HCT116 (cell line): ENCODE measurements at regions not wholly inside any gene's neighbourhood (a gene's known extent, or its start where the extent isn't known, plus 50 kb on each side); places are given as distances from the start of the nearest gene placed in this dataset.

Source experiments
- ATAC-seq: fragments of 200-7000 bp; cut with Tn5 transposase; 2 replicates; pipeline ENCODE4 v1.9.1; 2020; ENCODE audit warnings: mild to moderate bottlenecking, moderate library complexity
- BruUV-seq: library from RNA; stranded (reverse); fragments of 400-500 nt; replicated peaks from 2 replicates; lab custom pipeline; 2021; lab: Mats Ljungman, UMichigan
- CTCF ChIA-PET: fragments of 300-600 bp; sonication (Branson Sonifier 250); formaldehyde crosslinking; loops from one replicate; lab custom pipeline; 2021; ENCODE audit warnings: antibody characterized with exemption; lab: Charles Lee
- POLR2A ChIA-PET: fragments of 300-600, 350-600 bp; sonication (Branson Sonifier 250); formaldehyde crosslinking; loops from one replicate; lab custom pipeline; 2021; ENCODE audit warnings: antibody characterized with exemption; lab: Charles Lee
- RAD21 ChIA-PET, 2 experiments: fragments of 300-600 bp; sonication (Branson Sonifier 250); formaldehyde crosslinking; loops; one replicate each; lab custom pipeline; 2023; ENCODE audit warnings: low total read pairs in 2 of 2; ENCODE audit not compliant: uncharacterized antibody in 2 of 2, unreplicated experiment in 2 of 2, low non-redundant PET in 1 of 2; lab: Charles Lee
- DNase-seq: peaks from one replicate; pipeline ENCODE4 v3.0.0-alpha.2; 2010; ENCODE audit warnings: low read depth, low spot score
- H2AFZ ChIP-seq: fragments of 200-600 bp; shearing (Covaris generic), sonication (generic); 2 replicates; pipeline ENCODE4 v1.6.1; 2017; ENCODE audit warnings: low read depth, mixed run types, mixed read lengths, antibody characterized with exemption, low read length; ENCODE audit not compliant: poor library complexity, severe bottlenecking
- H3K27ac ChIP-seq: 2 replicates; pipeline ENCODE4 v1.5.1; 2012; ENCODE audit warnings: low read depth, low read length
- H3K27me3 ChIP-seq: fragments of 200-600 bp; sonication (generic); 2 replicates; pipeline ENCODE4 v1.6.1; 2016; ENCODE audit warnings: mixed run types, low read length, mixed read lengths; ENCODE audit not compliant: insufficient read depth
- H3K36me3 ChIP-seq, 2 experiments: fragments of 200-500 bp in 1 of 2; fragments of 200-600 bp in 1 of 2; sonication (Bioruptor generic) in 1 of 2; sonication (generic) in 1 of 2; 2 replicates each; pipeline versions ENCODE4 v1.5.1 to v1.6.1; 2014 to 2016; ENCODE audit warnings: low read length in 2 of 2, inconsistent platforms in 1 of 2, mixed read lengths in 1 of 2, mixed run types in 1 of 2; ENCODE audit not compliant: insufficient read depth in 2 of 2, control insufficient read depth in 1 of 2
- H3K4me1 ChIP-seq, 2 experiments: fragments of 200-600 bp in 1 of 2; sonication (generic) in 1 of 2; 2 replicates each; pipeline versions ENCODE4 v1.5.1 to v1.6.1; 2012 to 2017; ENCODE audit warnings: low read length in 2 of 2, inconsistent platforms in 1 of 2, mild to moderate bottlenecking in 1 of 2, mixed read lengths in 1 of 2, mixed run types in 1 of 2, moderate library complexity in 1 of 2; ENCODE audit not compliant: insufficient read depth in 2 of 2, control insufficient read depth in 1 of 2
- H3K4me2 ChIP-seq: fragments of 200-600 bp; sonication (generic); 2 replicates; pipeline ENCODE4 v1.6.1; 2017; ENCODE audit warnings: mixed run types, low read length, mixed read lengths
- H3K4me3 ChIP-seq, 2 experiments: fragments of 200-600 bp in 1 of 2; sonication (generic) in 1 of 2; replicated peaks in 1 of 2; 2 replicates each; pipeline ENCODE4 v1.5.1; 2011 to 2016; ENCODE audit warnings: low read length in 2 of 2, control low read depth in 1 of 2, low read depth in 1 of 2, mild to moderate bottlenecking in 1 of 2, mixed read lengths in 1 of 2, mixed run types in 1 of 2
- H3K79me2 ChIP-seq: fragments of 200-600 bp; sonication (generic); 2 replicates; pipeline ENCODE4 v1.6.1; 2017; ENCODE audit warnings: mild to moderate bottlenecking, mixed run types, low read length, moderate library complexity, mixed read lengths; ENCODE audit not compliant: insufficient read depth
- H3K9ac ChIP-seq: fragments of 200-600 bp; sonication (generic); 2 replicates; pipeline ENCODE4 v1.6.1; 2016; ENCODE audit warnings: low read length, mixed read lengths
- H3K9me2 ChIP-seq: fragments of 200-600 bp; sonication (generic), shearing (Covaris generic); 2 replicates; pipeline ENCODE4 v1.6.1; 2017; ENCODE audit warnings: mixed run types, mild to moderate bottlenecking, moderate library complexity; ENCODE audit not compliant: insufficient read depth
- H3K9me3 ChIP-seq, 2 experiments: fragments of 200-500 bp in 1 of 2; fragments of 200-600 bp in 1 of 2; sonication (Bioruptor generic) in 1 of 2; sonication (generic) in 1 of 2; 2 replicates each; pipeline ENCODE4 v1.6.1; 2014 to 2017; ENCODE audit warnings: low read length in 2 of 2, mixed read lengths in 2 of 2, inconsistent platforms in 1 of 2, low read depth in 1 of 2, mild to moderate bottlenecking in 1 of 2, mixed run types in 1 of 2, moderate library complexity in 1 of 2; ENCODE audit not compliant: control insufficient read depth in 1 of 2, insufficient read depth in 1 of 2
- H4K20me1 ChIP-seq: fragments of 200-600 bp; sonication (generic), shearing (Covaris generic); 2 replicates; pipeline ENCODE4 v1.6.1; 2017; ENCODE audit warnings: mixed run types, mild to moderate bottlenecking, moderate library complexity; ENCODE audit not compliant: insufficient read depth
- CBX3 ChIP-seq: IDR thresholded peaks from 2 replicates; pipeline ENCODE4 v1.6.1; 2012; ENCODE audit warnings: low read depth
- CEBPB ChIP-seq: IDR thresholded peaks from 2 replicates; pipeline ENCODE4 v1.6.1; 2012; ENCODE audit warnings: low read depth
- EGR1 ChIP-seq: IDR thresholded peaks from 2 replicates; pipeline ENCODE4 v1.6.1; 2012; ENCODE audit warnings: low read depth
- EZH2phosphoT487 ChIP-seq: fragments of 200-600 bp; IDR thresholded peaks from 2 replicates; pipeline ENCODE4 v1.6.1; 2018; ENCODE audit warnings: antibody characterized with exemption, borderline replicate concordance
- JUND ChIP-seq: IDR thresholded peaks from 2 replicates; pipeline ENCODE4 v1.6.1; 2012
- MAX ChIP-seq: IDR thresholded peaks from 2 replicates; pipeline ENCODE4 v1.6.1; 2012
- POLR2AphosphoS5 ChIP-seq: IDR thresholded peaks from 2 replicates; pipeline ENCODE4 v1.6.1; 2011; ENCODE audit warnings: mild to moderate bottlenecking, low read depth, low read length, moderate library complexity
- SIN3A ChIP-seq: IDR thresholded peaks from 2 replicates; pipeline ENCODE4 v1.6.1; 2012; ENCODE audit warnings: low read depth
- SP1 ChIP-seq: IDR thresholded peaks from 2 replicates; pipeline ENCODE4 v1.6.1; 2012; ENCODE audit warnings: low read depth
- SRF ChIP-seq: IDR thresholded peaks from 2 replicates; pipeline ENCODE4 v1.6.1; 2012; ENCODE audit warnings: low read depth
- TCF7L2 ChIP-seq: IDR thresholded peaks from 2 replicates; pipeline ENCODE4 v1.7.0; 2011; ENCODE audit warnings: borderline replicate concordance, inconsistent platforms; ENCODE audit not compliant: insufficient read depth, insufficient read length; ENCODE audit errors: extremely low read depth
- YY1 ChIP-seq: IDR thresholded peaks from 2 replicates; pipeline ENCODE4 v1.6.1; 2011; ENCODE audit warnings: low read length, low read depth, moderate library complexity, mild to moderate bottlenecking; ENCODE audit not compliant: insufficient replicate concordance; ENCODE audit errors: extremely low read depth
- ZNF274 ChIP-seq: fragments of 200-500 bp; sonication (Bioruptor generic); IDR thresholded peaks from 2 replicates; pipeline ENCODE4 v1.6.1; 2014; ENCODE audit warnings: mild to moderate bottlenecking, low read depth, low read length, inconsistent platforms
- intact Hi-C: fragments of 100-400 bp; cut with micrococcal nuclease; formaldehyde crosslinking; loops from 2 replicates; pipeline ENCODE4 v1.10.0; 2022
- TF ChIP-seq, protein P1 (sequence below): IDR thresholded peaks from 2 replicates; pipeline ENCODE4 v1.6.1; 2011; ENCODE audit warnings: mild to moderate bottlenecking, low read length, moderate library complexity; ENCODE audit not compliant: insufficient replicate concordance; ENCODE audit errors: extremely low read depth
- TF ChIP-seq, protein P2 (sequence below): IDR thresholded peaks from 2 replicates; pipeline ENCODE4 v1.6.1; 2012; ENCODE audit warnings: low read depth
- TF ChIP-seq, protein P3 (sequence below), 3 experiments: fragments of 200-600 bp in 1 of 3; sonication (generic) in 1 of 3; IDR thresholded peaks in 2 of 3; conservative IDR thresholded peaks in 1 of 3; 2 replicates each; pipeline ENCODE4 v1.5.1; 2012 to 2017; ENCODE audit warnings: low read depth in 2 of 3, low read length in 2 of 3, antibody characterized with exemption in 1 of 3, borderline replicate concordance in 1 of 3, control low read depth in 1 of 3, mild to moderate bottlenecking in 1 of 3, mixed read lengths in 1 of 3, mixed run types in 1 of 3, moderate library complexity in 1 of 3; ENCODE audit not compliant: insufficient read depth in 1 of 3

DNA sequence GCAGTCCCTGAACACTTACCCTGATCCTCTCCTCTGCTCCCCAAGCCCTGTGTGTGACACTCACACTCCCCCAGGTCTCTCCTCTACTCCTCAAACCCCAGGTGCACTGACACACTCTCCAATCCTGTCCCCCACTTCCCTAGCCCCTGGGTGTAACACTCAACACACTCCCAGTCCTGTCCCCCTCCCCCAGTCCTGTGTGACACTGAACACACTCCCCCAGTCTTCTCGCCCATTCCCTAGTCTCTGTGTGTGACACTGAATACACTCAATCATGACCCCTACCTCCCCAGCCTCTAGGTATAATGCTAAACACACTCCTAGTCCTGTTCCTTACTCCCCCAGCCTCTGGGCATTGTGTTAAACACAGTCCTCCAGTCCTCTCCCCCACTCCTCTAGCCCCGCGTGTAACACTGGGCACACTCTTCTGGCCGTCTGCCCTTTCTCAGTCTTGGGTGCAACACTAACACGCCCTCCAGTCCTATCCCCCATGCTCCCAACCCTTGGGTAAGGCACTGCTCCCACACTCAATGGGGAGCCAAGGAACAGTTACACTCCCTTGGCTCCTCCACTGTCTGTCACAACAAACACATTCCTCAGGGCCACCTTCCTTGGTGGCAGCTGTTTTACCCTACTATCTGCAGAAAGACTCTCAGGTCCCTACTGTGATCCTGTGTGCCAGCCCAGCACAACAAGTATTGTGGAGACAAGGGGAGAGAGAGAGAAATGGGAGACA, 82.5 kb upstream of the PKDCC start:
- POLR2A ChIA-PET, result no interaction called here
- RAD21 ChIA-PET, result no interaction called here
- intact Hi-C loops, result no loop called here

More for the DNA sequence above, 82.5 kb upstream of the PKDCC start:
- ATAC-seq (no peak), DNase-seq (no peak)
- Histone ChIP-seq H3K9ac (no peak overlapping the region), H3K27me3 (peaks cover 34% of the 10 kb centered on the region), H3K9me2 (no peaks in the 10 kb centered on the region), H3K79me2 (no peaks in the 10 kb centered on the region), H3K4me3 (no peak overlapping the region), H3K4me2 (no peak overlapping the region), H3K4me1 (no peaks in the 10 kb centered on the region), H3K9me3 (no peaks in the 10 kb centered on the region), H3K36me3 (no peaks in the 10 kb centered on the region), H3K27ac (no peak overlapping the region), H2AFZ (no peak overlapping the region), H4K20me1 (no peaks in the 10 kb centered on the region)
- CTCF ChIA-PET, result no interaction called here
- no peak for TF ChIP-seq CBX3
- no peak for TF ChIP-seq TCF7L2
- TF ChIP-seq MAX, result no peak
- TF ChIP-seq SRF, result no peak
- no peak for TF ChIP-seq CEBPB
- TF ChIP-seq ZNF274, result no peak
- no peak for TF ChIP-seq EGR1
- TF ChIP-seq, protein P1, sequence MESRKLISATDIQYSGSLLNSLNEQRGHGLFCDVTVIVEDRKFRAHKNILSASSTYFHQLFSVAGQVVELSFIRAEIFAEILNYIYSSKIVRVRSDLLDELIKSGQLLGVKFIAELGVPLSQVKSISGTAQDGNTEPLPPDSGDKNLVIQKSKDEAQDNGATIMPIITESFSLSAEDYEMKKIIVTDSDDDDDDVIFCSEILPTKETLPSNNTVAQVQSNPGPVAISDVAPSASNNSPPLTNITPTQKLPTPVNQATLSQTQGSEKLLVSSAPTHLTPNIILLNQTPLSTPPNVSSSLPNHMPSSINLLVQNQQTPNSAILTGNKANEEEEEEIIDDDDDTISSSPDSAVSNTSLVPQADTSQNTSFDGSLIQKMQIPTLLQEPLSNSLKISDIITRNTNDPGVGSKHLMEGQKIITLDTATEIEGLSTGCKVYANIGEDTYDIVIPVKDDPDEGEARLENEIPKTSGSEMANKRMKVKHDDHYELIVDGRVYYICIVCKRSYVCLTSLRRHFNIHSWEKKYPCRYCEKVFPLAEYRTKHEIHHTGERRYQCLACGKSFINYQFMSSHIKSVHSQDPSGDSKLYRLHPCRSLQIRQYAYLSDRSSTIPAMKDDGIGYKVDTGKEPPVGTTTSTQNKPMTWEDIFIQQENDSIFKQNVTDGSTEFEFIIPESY, result no peak
- no peak for TF ChIP-seq SIN3A
- TF ChIP-seq JUND, result no peak
- no peak for TF ChIP-seq EZH2phosphoT487
- TF ChIP-seq, protein P2, sequence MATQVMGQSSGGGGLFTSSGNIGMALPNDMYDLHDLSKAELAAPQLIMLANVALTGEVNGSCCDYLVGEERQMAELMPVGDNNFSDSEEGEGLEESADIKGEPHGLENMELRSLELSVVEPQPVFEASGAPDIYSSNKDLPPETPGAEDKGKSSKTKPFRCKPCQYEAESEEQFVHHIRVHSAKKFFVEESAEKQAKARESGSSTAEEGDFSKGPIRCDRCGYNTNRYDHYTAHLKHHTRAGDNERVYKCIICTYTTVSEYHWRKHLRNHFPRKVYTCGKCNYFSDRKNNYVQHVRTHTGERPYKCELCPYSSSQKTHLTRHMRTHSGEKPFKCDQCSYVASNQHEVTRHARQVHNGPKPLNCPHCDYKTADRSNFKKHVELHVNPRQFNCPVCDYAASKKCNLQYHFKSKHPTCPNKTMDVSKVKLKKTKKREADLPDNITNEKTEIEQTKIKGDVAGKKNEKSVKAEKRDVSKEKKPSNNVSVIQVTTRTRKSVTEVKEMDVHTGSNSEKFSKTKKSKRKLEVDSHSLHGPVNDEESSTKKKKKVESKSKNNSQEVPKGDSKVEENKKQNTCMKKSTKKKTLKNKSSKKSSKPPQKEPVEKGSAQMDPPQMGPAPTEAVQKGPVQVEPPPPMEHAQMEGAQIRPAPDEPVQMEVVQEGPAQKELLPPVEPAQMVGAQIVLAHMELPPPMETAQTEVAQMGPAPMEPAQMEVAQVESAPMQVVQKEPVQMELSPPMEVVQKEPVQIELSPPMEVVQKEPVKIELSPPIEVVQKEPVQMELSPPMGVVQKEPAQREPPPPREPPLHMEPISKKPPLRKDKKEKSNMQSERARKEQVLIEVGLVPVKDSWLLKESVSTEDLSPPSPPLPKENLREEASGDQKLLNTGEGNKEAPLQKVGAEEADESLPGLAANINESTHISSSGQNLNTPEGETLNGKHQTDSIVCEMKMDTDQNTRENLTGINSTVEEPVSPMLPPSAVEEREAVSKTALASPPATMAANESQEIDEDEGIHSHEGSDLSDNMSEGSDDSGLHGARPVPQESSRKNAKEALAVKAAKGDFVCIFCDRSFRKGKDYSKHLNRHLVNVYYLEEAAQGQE, result no peak
- no peak for TF ChIP-seq YY1
- TF ChIP-seq POLR2AphosphoS5, result no peak
- TF ChIP-seq, protein P3, sequence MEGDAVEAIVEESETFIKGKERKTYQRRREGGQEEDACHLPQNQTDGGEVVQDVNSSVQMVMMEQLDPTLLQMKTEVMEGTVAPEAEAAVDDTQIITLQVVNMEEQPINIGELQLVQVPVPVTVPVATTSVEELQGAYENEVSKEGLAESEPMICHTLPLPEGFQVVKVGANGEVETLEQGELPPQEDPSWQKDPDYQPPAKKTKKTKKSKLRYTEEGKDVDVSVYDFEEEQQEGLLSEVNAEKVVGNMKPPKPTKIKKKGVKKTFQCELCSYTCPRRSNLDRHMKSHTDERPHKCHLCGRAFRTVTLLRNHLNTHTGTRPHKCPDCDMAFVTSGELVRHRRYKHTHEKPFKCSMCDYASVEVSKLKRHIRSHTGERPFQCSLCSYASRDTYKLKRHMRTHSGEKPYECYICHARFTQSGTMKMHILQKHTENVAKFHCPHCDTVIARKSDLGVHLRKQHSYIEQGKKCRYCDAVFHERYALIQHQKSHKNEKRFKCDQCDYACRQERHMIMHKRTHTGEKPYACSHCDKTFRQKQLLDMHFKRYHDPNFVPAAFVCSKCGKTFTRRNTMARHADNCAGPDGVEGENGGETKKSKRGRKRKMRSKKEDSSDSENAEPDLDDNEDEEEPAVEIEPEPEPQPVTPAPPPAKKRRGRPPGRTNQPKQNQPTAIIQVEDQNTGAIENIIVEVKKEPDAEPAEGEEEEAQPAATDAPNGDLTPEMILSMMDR (IDR thresholded peaks at IDR 0.05 in 2 of 3, conservative IDR thresholded peaks at IDR 0.05 in 1 of 3; ENCODE audit: borderline replicate concordance in 1 of 3, insufficient read depth in 1 of 3, low read depth in 2 of 3, low read length in 2 of 3), result no peak
- no peak for TF ChIP-seq SP1
- BruUV-seq, result no TSS peak
